Panc1 (cell line): ENCODE measurements at regions not wholly inside any gene's neighbourhood (a gene's known extent, or its start where the extent isn't known, plus 50 kb on each side); places are given as distances from the start of the nearest gene placed in this dataset.

Source experiments
- ATAC-seq: fragments of 200-7000 bp; cut with Tn5 transposase; 2 replicates; pipeline ENCODE4 v1.9.1; 2020; ENCODE audit warnings: mild to moderate bottlenecking, moderate library complexity
- BruUV-seq: library from RNA; stranded (reverse); fragments of 400-500 nt; replicated peaks from 2 replicates; lab custom pipeline; 2021; lab: Mats Ljungman, UMichigan
- CTCF ChIA-PET: fragments of 300-600 bp; sonication (Branson Sonifier 250); formaldehyde crosslinking; loops from one replicate; lab custom pipeline; 2022; ENCODE audit warnings: antibody characterized with exemption; lab: Charles Lee
- POLR2A ChIA-PET: fragments of 300-600 bp; sonication (Branson Sonifier 250); formaldehyde crosslinking; loops from one replicate; lab custom pipeline; 2022; ENCODE audit warnings: antibody characterized with exemption; lab: Charles Lee
- DNase-seq: peaks from one replicate; pipeline ENCODE4 v3.0.0-alpha.2; 2010; ENCODE audit warnings: low read depth, low spot score
- H3K27ac ChIP-seq: 2 replicates; pipeline ENCODE4 v1.5.1; 2011; ENCODE audit warnings: mild to moderate bottlenecking, low read length, inconsistent platforms
- H3K27me3 ChIP-seq: fragments of 200-500 bp; sonication (Bioruptor generic); 2 replicates; pipeline ENCODE4 v1.6.0; 2014; ENCODE audit warnings: low read length, inconsistent platforms; ENCODE audit not compliant: control insufficient read depth, insufficient read depth
- H3K36me3 ChIP-seq: fragments of 200-500 bp; sonication (Bioruptor generic); 2 replicates; pipeline ENCODE4 v1.5.1; 2014; ENCODE audit warnings: inconsistent platforms, mild to moderate bottlenecking, low read length, moderate library complexity; ENCODE audit not compliant: control insufficient read depth, insufficient read depth
- H3K4me1 ChIP-seq: 2 replicates; pipeline ENCODE4 v1.5.1; 2011; ENCODE audit warnings: inconsistent platforms, mild to moderate bottlenecking, low read length, moderate library complexity; ENCODE audit not compliant: control insufficient read depth, insufficient read depth
- H3K4me3 ChIP-seq, 2 experiments: 2 replicates each; pipeline ENCODE4 v1.5.1; 2011 to 2012; ENCODE audit warnings: low read depth in 2 of 2, low read length in 2 of 2, mild to moderate bottlenecking in 2 of 2, inconsistent platforms in 1 of 2, moderate library complexity in 1 of 2
- H3K9me3 ChIP-seq: fragments of 200-500 bp; sonication (Bioruptor generic); 2 replicates; pipeline ENCODE4 v1.5.1; 2014; ENCODE audit warnings: low read depth, mild to moderate bottlenecking, inconsistent platforms, low read length, moderate library complexity; ENCODE audit not compliant: control insufficient read depth, insufficient read depth
- CTCF ChIP-seq: fragments of 450-650 bp; IDR thresholded peaks from 2 replicates; pipeline ENCODE4 v1.5.1; 2017; ENCODE audit warnings: mild to moderate bottlenecking
- POLR2AphosphoS5 ChIP-seq: IDR thresholded peaks from 2 replicates; pipeline ENCODE4 v1.6.1; 2012; ENCODE audit warnings: mild to moderate bottlenecking, low read depth, low read length, moderate library complexity
- REST ChIP-seq, 2 experiments: IDR thresholded peaks; 2 replicates each; pipeline ENCODE4 v1.6.1; 2011 to 2012; ENCODE audit warnings: low read depth in 2 of 2, control low read depth in 1 of 2, low read length in 1 of 2, mild to moderate bottlenecking in 1 of 2, moderate library complexity in 1 of 2; ENCODE audit not compliant: insufficient read depth in 1 of 2
- SIN3A ChIP-seq: IDR thresholded peaks from 2 replicates; pipeline ENCODE4 v1.6.1; 2012; ENCODE audit warnings: low read depth, mild to moderate bottlenecking, low read length, moderate library complexity, borderline replicate concordance; ENCODE audit not compliant: insufficient read depth
- TCF7L2 ChIP-seq: IDR thresholded peaks from 2 replicates; pipeline ENCODE4 v1.6.1; 2011; ENCODE audit warnings: mild to moderate bottlenecking, low read depth, low read length, inconsistent platforms
- in situ Hi-C: cut with HindIII; loops from 2 replicates; pipeline ENCODE4 v1.10.0; 2016; ENCODE audit warnings: low sequenced_read_pairs, low pct_unique_long_range_greater_than_20kb
- intact Hi-C: fragments of 100-400 bp; cut with micrococcal nuclease; formaldehyde crosslinking; loops from one replicate; pipeline ENCODE4 v1.10.0; 2022; ENCODE audit not compliant: unreplicated experiment

GRCh38 chr21:17050646-17051045 lies 462.2 kb upstream of the CXADR start:
- TF ChIP-seq REST (IDR thresholded peaks at IDR 0.05; ENCODE audit: insufficient read depth in 1 of 2, low read depth in 2 of 2, low read length in 1 of 2) (no peak), TCF7L2 (no peak), POLR2AphosphoS5 (no peak), SIN3A (no peak), CTCF (no peak)
- Histone ChIP-seq H3K4me1 (no peaks in the 10 kb centered on the region), H3K9me3 (no peaks in the 10 kb centered on the region), H3K27ac (no peak overlapping the region), H3K27me3 (no peaks in the 10 kb centered on the region), H3K4me3 (no peak overlapping the region), H3K36me3 (no peaks in the 10 kb centered on the region)
- intact Hi-C loops (no loop called here), in situ Hi-C loops (no loop called here)
- DNase-seq: no peak
- ChIA-PET CTCF (no interaction called here), POLR2A (no interaction called here)
- no TSS peak for BruUV-seq
- no peak for ATAC-seq

- ChIA-PET CTCF (no interaction called here), POLR2A (no interaction called here)
- no peak overlapping the region for H3K27ac ChIP-seq
- no peaks in the 10 kb centered on the region for H3K27me3 ChIP-seq
- TF ChIP-seq TCF7L2: no peak
- no peak for TF ChIP-seq POLR2AphosphoS5
- TF ChIP-seq REST (IDR thresholded peaks at IDR 0.05; ENCODE audit: insufficient read depth in 1 of 2, low read depth in 2 of 2, low read length in 1 of 2): no peak
- no peak for TF ChIP-seq CTCF
- no peak for TF ChIP-seq SIN3A
- H3K9me3 ChIP-seq: no peaks in the 10 kb centered on the region
- in situ Hi-C loops (no loop called here), intact Hi-C loops (no loop called here)
- H3K4me3 ChIP-seq: no peak overlapping the region
- no peaks in the 10 kb centered on the region for H3K36me3 ChIP-seq
- no peaks in the 10 kb centered on the region for H3K4me1 ChIP-seq
- BruUV-seq: no TSS peak
- ATAC-seq (no peak), DNase-seq (no peak)
These were observed 461.8 kb upstream of the CXADR start for GRCh38 chr21:17051054-17051453.
